ENCODE measurements at regions not wholly inside any gene's neighbourhood (a gene's known extent, or its start where the extent isn't known, plus 50 kb on each side); places are given as distances from the start of the nearest gene placed in this dataset.
A peak's percentile ranks its signal among the peaks of the same experiment; 100 is the strongest.

GRCh38 chr5:1728846-1729245 lies 70.8 kb downstream of the MRPL36 start:
- DNase-seq (peak in 1 of 6 donors; percentile 35), FAIRE-seq (no peak), ATAC-seq (no peak)
- Histone ChIP-seq H3K36me3 (no peaks in the 10 kb centered on the region), H3K4me3 (no peak overlapping the region), H3K4me1 (no peaks in the 10 kb centered on the region), H3K27ac (no peak overlapping the region), H3K27me3 (no peaks in the 10 kb centered on the region), H3K9me3 (no peaks in the 10 kb centered on the region)
- TF ChIP-seq, protein P1, sequence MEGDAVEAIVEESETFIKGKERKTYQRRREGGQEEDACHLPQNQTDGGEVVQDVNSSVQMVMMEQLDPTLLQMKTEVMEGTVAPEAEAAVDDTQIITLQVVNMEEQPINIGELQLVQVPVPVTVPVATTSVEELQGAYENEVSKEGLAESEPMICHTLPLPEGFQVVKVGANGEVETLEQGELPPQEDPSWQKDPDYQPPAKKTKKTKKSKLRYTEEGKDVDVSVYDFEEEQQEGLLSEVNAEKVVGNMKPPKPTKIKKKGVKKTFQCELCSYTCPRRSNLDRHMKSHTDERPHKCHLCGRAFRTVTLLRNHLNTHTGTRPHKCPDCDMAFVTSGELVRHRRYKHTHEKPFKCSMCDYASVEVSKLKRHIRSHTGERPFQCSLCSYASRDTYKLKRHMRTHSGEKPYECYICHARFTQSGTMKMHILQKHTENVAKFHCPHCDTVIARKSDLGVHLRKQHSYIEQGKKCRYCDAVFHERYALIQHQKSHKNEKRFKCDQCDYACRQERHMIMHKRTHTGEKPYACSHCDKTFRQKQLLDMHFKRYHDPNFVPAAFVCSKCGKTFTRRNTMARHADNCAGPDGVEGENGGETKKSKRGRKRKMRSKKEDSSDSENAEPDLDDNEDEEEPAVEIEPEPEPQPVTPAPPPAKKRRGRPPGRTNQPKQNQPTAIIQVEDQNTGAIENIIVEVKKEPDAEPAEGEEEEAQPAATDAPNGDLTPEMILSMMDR (IDR thresholded peaks at IDR 0.05) = no peak
- WGBS, 2 donors = 84 to 91% methylated on average over 24 of the region's 24 CpGs
- intact Hi-C loops (cut with DNase I) = no loop called here

GRCh38 chr5:1727571-1727970 lies 72.1 kb downstream of the MRPL36 start:
- intact Hi-C loops (cut with DNase I) = no loop called here
- H3K4me1 ChIP-seq = no peaks in the 10 kb centered on the region
- no peak overlapping the region for H3K27ac ChIP-seq
- ATAC-seq = no peak
- no peaks in the 10 kb centered on the region for H3K36me3 ChIP-seq
- WGBS, 2 donors = 71 to 79% methylated on average over 19 of the region's 19 CpGs
- H3K4me3 ChIP-seq = no peak overlapping the region
- peak in 1 of 6 donors; percentile 34 for DNase-seq
- no peaks in the 10 kb centered on the region for H3K9me3 ChIP-seq
- TF ChIP-seq, protein P1 (IDR thresholded peaks at IDR 0.05) = no peak
- no peaks in the 10 kb centered on the region for H3K27me3 ChIP-seq
- FAIRE-seq = no peak

DNA sequence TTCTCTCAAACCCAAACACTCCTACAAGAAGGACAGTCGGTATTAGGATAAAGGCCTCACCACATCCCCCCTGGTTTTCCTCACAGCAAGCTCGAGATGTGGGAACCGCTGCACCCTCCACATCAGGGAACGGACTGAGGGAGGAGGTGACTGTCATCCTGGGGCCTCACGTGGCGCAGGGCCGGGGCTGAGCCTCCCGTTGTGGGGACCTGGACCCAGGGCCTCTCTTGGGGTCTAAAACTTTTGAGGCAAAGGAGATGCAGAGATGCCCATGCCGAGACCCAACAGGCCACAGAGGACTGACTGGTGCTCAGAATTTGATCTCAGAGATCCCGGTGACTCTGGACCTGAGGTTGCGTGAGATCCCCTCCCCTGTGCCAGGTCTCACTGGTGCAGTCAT lies 72.7 kb downstream of the MRPL36 start:
- H3K9me3 ChIP-seq = no peaks in the 10 kb centered on the region
- no peaks in the 10 kb centered on the region for H3K27me3 ChIP-seq
- H3K36me3 ChIP-seq = no peaks in the 10 kb centered on the region
- H3K4me3 ChIP-seq = no peak overlapping the region
- 84 to 94% methylated on average over 11 of the region's 11 CpGs for WGBS, 2 donors
- no peak overlapping the region for H3K27ac ChIP-seq
- no peaks in the 10 kb centered on the region for H3K4me1 ChIP-seq
- ATAC-seq = no peak
- intact Hi-C loops (cut with DNase I) = no loop called here
- TF ChIP-seq, protein P1 (IDR thresholded peaks at IDR 0.05) = no peak
- no peak for FAIRE-seq
- peak in 1 of 6 donors; percentile 32 for DNase-seq

GRCh38 chr5:1726469-1726865 lies 73.2 kb downstream of the MRPL36 start:
- Histone ChIP-seq H3K27me3 (no peaks in the 10 kb centered on the region), H3K27ac (no peak overlapping the region), H3K9me3 (no peaks in the 10 kb centered on the region), H3K36me3 (no peaks in the 10 kb centered on the region), H3K4me1 (no peaks in the 10 kb centered on the region), H3K4me3 (no peak overlapping the region)
- intact Hi-C loops (cut with DNase I) = no loop called here
- WGBS, 2 donors = 75 to 87% methylated on average over 11 of the region's 11 CpGs
- no peak for ATAC-seq
- FAIRE-seq = no peak
- peak in 1 of 6 donors; percentile 30 for DNase-seq
- TF ChIP-seq, protein P1 (IDR thresholded peaks at IDR 0.05) = no peak

GRCh38 chr5:1725641-1726468 lies 73.8 kb downstream of the MRPL36 start:
- Histone ChIP-seq H3K27me3 (no peaks in the 10 kb centered on the region), H3K4me3 (no peak overlapping the region), H3K9me3 (no peaks in the 10 kb centered on the region), H3K27ac (no peak overlapping the region), H3K4me1 (no peaks in the 10 kb centered on the region), H3K36me3 (no peaks in the 10 kb centered on the region)
- intact Hi-C loops (cut with DNase I) = no loop called here
- ATAC-seq (no peak), FAIRE-seq (no peak), DNase-seq (peak in 1 of 6 donors; percentile 42)
- 67 to 71% methylated on average over 40 to 41 of the region's 41 CpGs for WGBS, 2 donors
- TF ChIP-seq, protein P1 (IDR thresholded peaks at IDR 0.05) = no peak
